Loucy (cell line): ENCODE measurements at regions not wholly inside any gene's neighbourhood (a gene's known extent, or its start where the extent isn't known, plus 50 kb on each side); places are given as distances from the start of the nearest gene placed in this dataset.

Source experiments
- H2AFZ ChIP-seq: fragments of 200-600 bp; sonication (generic); 2 replicates; pipeline ENCODE4 v1.6.0; 2016; ENCODE audit warnings: antibody characterized with exemption, mild to moderate bottlenecking, low read length, moderate library complexity
- H3F3A ChIP-seq: fragments of 200-600 bp; 2 replicates; pipeline ENCODE4 v1.6.0; 2016; ENCODE audit warnings: antibody characterized with exemption, low read depth, mild to moderate bottlenecking
- H3K27me3 ChIP-seq: fragments of 200-600 bp; sonication (generic); 2 replicates; pipeline ENCODE4 v1.6.1; 2014; ENCODE audit warnings: low read length, mild to moderate bottlenecking; ENCODE audit not compliant: insufficient read depth, poor library complexity, severe bottlenecking
- H3K36me3 ChIP-seq: fragments of 200-600 bp; sonication (generic); 2 replicates; pipeline ENCODE4 v1.6.1; 2016; ENCODE audit warnings: low read length; ENCODE audit not compliant: insufficient read depth
- H3K4me1 ChIP-seq: fragments of 200-600 bp; sonication (generic); 2 replicates; pipeline ENCODE4 v1.5.1; 2014; ENCODE audit warnings: low read length, mild to moderate bottlenecking; ENCODE audit not compliant: insufficient read depth, poor library complexity, severe bottlenecking
- H3K4me2 ChIP-seq: fragments of 200-600 bp; sonication (generic); 2 replicates; pipeline ENCODE4 v1.6.0; 2014; ENCODE audit warnings: antibody characterized with exemption, low read length, low read depth, mild to moderate bottlenecking; ENCODE audit not compliant: poor library complexity, severe bottlenecking
- H3K4me3 ChIP-seq: fragments of 200-600 bp; sonication (generic); 2 replicates; pipeline ENCODE4 v1.5.1; 2014; ENCODE audit warnings: low read length, mild to moderate bottlenecking, mixed read lengths; ENCODE audit not compliant: poor library complexity, severe bottlenecking
- H3K79me2 ChIP-seq: fragments of 200-600 bp; sonication (generic); 2 replicates; pipeline ENCODE4 v1.6.1; 2014; ENCODE audit warnings: low read length; ENCODE audit not compliant: insufficient read depth
- H3K9ac ChIP-seq: fragments of 200-600 bp; sonication (generic); 2 replicates; pipeline ENCODE4 v1.6.0; 2014; ENCODE audit warnings: mild to moderate bottlenecking, low read depth, low read length, moderate library complexity; ENCODE audit not compliant: poor library complexity, severe bottlenecking
- H3K9me2 ChIP-seq: fragments of 200-600 bp; sonication (generic); replicated peaks from 2 replicates; pipeline ENCODE4 v1.6.1; 2016; ENCODE audit warnings: low read depth, low read length, mixed read lengths
- H3K9me3 ChIP-seq: fragments of 200-600 bp; sonication (generic); 2 replicates; pipeline ENCODE4 v1.6.1; 2014; ENCODE audit warnings: mild to moderate bottlenecking, antibody characterized with exemption, low read length, low read depth; ENCODE audit not compliant: insufficient read depth
- H4K20me1 ChIP-seq: fragments of 200-600 bp; sonication (generic); 2 replicates; pipeline ENCODE4 v1.6.0; 2014; ENCODE audit warnings: antibody characterized with exemption, low read length, mild to moderate bottlenecking; ENCODE audit not compliant: insufficient read depth, poor library complexity, severe bottlenecking
- EZH2phosphoT487 ChIP-seq: fragments of 200-600 bp; IDR thresholded peaks from 2 replicates; pipeline ENCODE4 v1.6.1; 2018; ENCODE audit warnings: antibody characterized with exemption, mild to moderate bottlenecking, moderate library complexity, borderline replicate concordance
- TF ChIP-seq, protein P1 (sequence below): fragments of 200-600 bp; sonication (generic); conservative IDR thresholded peaks from 2 replicates; pipeline ENCODE4 v1.5.1; 2014; ENCODE audit warnings: mild to moderate bottlenecking, antibody characterized with exemption, low read length

- Histone ChIP-seq H3K36me3 (no peaks in the 10 kb centered on the region), H3F3A (no peaks in the 10 kb centered on the region), H3K79me2 (no peaks in the 10 kb centered on the region), H3K4me2 (no peak overlapping the region), H3K9me2 (no peaks in the 10 kb centered on the region), H2AFZ (no peak overlapping the region), H3K4me1 (peaks cover 9% of the 10 kb centered on the region), H3K9ac (no peak overlapping the region), H3K9me3 (no peaks in the 10 kb centered on the region), H3K27me3 (no peaks in the 10 kb centered on the region), H4K20me1 (no peaks in the 10 kb centered on the region), H3K4me3 (no peak overlapping the region)
- no peak for TF ChIP-seq EZH2phosphoT487
- TF ChIP-seq, protein P1, sequence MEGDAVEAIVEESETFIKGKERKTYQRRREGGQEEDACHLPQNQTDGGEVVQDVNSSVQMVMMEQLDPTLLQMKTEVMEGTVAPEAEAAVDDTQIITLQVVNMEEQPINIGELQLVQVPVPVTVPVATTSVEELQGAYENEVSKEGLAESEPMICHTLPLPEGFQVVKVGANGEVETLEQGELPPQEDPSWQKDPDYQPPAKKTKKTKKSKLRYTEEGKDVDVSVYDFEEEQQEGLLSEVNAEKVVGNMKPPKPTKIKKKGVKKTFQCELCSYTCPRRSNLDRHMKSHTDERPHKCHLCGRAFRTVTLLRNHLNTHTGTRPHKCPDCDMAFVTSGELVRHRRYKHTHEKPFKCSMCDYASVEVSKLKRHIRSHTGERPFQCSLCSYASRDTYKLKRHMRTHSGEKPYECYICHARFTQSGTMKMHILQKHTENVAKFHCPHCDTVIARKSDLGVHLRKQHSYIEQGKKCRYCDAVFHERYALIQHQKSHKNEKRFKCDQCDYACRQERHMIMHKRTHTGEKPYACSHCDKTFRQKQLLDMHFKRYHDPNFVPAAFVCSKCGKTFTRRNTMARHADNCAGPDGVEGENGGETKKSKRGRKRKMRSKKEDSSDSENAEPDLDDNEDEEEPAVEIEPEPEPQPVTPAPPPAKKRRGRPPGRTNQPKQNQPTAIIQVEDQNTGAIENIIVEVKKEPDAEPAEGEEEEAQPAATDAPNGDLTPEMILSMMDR: no peak
Measured at GRCh38 chr2:144063602-144064001, 456.3 kb downstream of the ZEB2 start.

- no peak overlapping the region for H3K4me2 ChIP-seq
- no peaks in the 10 kb centered on the region for H3K79me2 ChIP-seq
- H3K36me3 ChIP-seq: no peaks in the 10 kb centered on the region
- H3K27me3 ChIP-seq: no peaks in the 10 kb centered on the region
- no peak overlapping the region for H3K9ac ChIP-seq
- H3K4me1 ChIP-seq: no peaks in the 10 kb centered on the region
- TF ChIP-seq EZH2phosphoT487: no peak
- TF ChIP-seq, protein P1: no peak
- H4K20me1 ChIP-seq: no peaks in the 10 kb centered on the region
- no peak overlapping the region for H3K4me3 ChIP-seq
- H3K9me2 ChIP-seq: no peaks in the 10 kb centered on the region
- H3K9me3 ChIP-seq: no peaks in the 10 kb centered on the region
- no peaks in the 10 kb centered on the region for H3F3A ChIP-seq
- no peak overlapping the region for H2AFZ ChIP-seq
Measured at GRCh38 chr2:144054911-144055310, 465.0 kb downstream of the ZEB2 start.

DNA sequence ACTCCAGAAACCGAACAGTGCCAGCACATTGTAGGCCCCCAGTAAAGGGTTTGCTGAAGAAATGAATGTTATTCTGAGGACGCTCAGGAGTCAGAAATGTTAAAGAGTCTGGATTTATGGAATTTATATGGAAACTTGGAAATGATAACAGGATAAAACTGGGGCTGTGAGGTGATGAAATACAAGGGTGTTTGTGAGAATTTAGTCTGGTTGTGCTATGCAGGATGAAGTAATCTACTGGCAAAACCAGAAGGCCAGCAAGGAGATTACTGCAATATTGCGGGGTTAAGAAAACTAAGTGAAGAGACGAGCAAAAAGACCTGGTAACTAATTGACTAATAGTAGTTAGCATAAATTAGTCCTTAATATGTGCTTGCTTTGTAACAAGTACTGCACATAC, 467.8 kb downstream of the ZEB2 start:
- Histone ChIP-seq H3K4me2 (no peak overlapping the region), H3K9ac (no peak overlapping the region), H3K4me3 (no peak overlapping the region), H3K4me1 (no peaks in the 10 kb centered on the region), H3K36me3 (no peaks in the 10 kb centered on the region), H3K79me2 (no peaks in the 10 kb centered on the region), H4K20me1 (no peaks in the 10 kb centered on the region), H3K9me3 (no peaks in the 10 kb centered on the region), H3K27me3 (no peaks in the 10 kb centered on the region), H2AFZ (no peak overlapping the region), H3F3A (no peaks in the 10 kb centered on the region), H3K9me2 (no peaks in the 10 kb centered on the region)
- no peak for TF ChIP-seq EZH2phosphoT487
- TF ChIP-seq, protein P1: no peak
